ENCODE measurements at regions not wholly inside any gene's neighbourhood (a gene's known extent, or its start where the extent isn't known, plus 50 kb on each side); places are given as distances from the start of the nearest gene placed in this dataset.

- WGBS, 2 experiments (ENCODE audit: low coverage in 1 of 2, low lambda C conversion rate in 2 of 2, missing lambda C conversion rate in 2 of 2): 66 to 71% methylated on average over 40 to 45 of the region's 45 CpGs
- Histone ChIP-seq H3K4me1 (ENCODE audit: insufficient read depth) (no peaks in the 10 kb centered on the region), H3K9me2 (ENCODE audit: insufficient read depth) (no peaks in the 10 kb centered on the region), H3K27ac (no peak overlapping the region), H4K20me1 (ENCODE audit: insufficient read depth) (no peaks in the 10 kb centered on the region), H3F3A (ENCODE audit: insufficient read depth) (no peaks in the 10 kb centered on the region), H2AFZ (no peak overlapping the region), H3K9me3 (ENCODE audit: low read depth) (no peaks in the 10 kb centered on the region), H3K9ac (no peak overlapping the region), H3K79me2 (ENCODE audit: insufficient read depth) (no peaks in the 10 kb centered on the region), H3K36me3 (ENCODE audit: low read depth) (no peaks in the 10 kb centered on the region), H3K27me3 (replicated peaks; ENCODE audit: insufficient read depth) (no peaks in the 10 kb centered on the region), H3K4me2 (ENCODE audit: unreplicated experiment) (no peak overlapping the region), H3K4me3 (no peak overlapping the region)
- DNase-seq: no peak
- in situ Hi-C loops (cut with MboI): no loop called here
- no peak for TF ChIP-seq EZH2phosphoT487 (IDR thresholded peaks at IDR 0.05; ENCODE audit: insufficient read depth, low read depth)
- TF ChIP-seq EZH2 (IDR thresholded peaks at IDR 0.05; ENCODE audit: insufficient read depth, poor library complexity, severe bottlenecking): no peak
Observed at GRCh38 chr4:67151376-67152343, 393.6 kb downstream of the CENPC start.

GRCh38 chr4:67141586-67141985, 403.7 kb downstream of the CENPC start:
- no peaks in the 10 kb centered on the region for H4K20me1 ChIP-seq (ENCODE audit: insufficient read depth)
- no peak for DNase-seq
- no peaks in the 10 kb centered on the region for H3K36me3 ChIP-seq (ENCODE audit: low read depth)
- no peak overlapping the region for H3K4me2 ChIP-seq (ENCODE audit: unreplicated experiment)
- whole genome bisulfite sequencing, 2 experiments (ENCODE audit: low coverage in 1 of 2, low lambda C conversion rate in 2 of 2, missing lambda C conversion rate in 2 of 2): 5 to 9% methylated on average over 2 of the region's 2 CpGs
- H3F3A ChIP-seq (ENCODE audit: insufficient read depth): no peaks in the 10 kb centered on the region
- H2AFZ ChIP-seq: no peak overlapping the region
- in situ Hi-C loops (cut with MboI): no loop called here
- no peak overlapping the region for H3K27ac ChIP-seq
- H3K9ac ChIP-seq: no peak overlapping the region
- no peak for TF ChIP-seq EZH2phosphoT487 (IDR thresholded peaks at IDR 0.05; ENCODE audit: insufficient read depth, low read depth)
- TF ChIP-seq EZH2 (IDR thresholded peaks at IDR 0.05; ENCODE audit: insufficient read depth, poor library complexity, severe bottlenecking): no peak
- H3K9me3 ChIP-seq (ENCODE audit: low read depth): no peaks in the 10 kb centered on the region
- no peak overlapping the region for H3K4me3 ChIP-seq
- H3K79me2 ChIP-seq (ENCODE audit: insufficient read depth): no peaks in the 10 kb centered on the region
- no peaks in the 10 kb centered on the region for H3K27me3 ChIP-seq (replicated peaks; ENCODE audit: insufficient read depth)
- H3K9me2 ChIP-seq (ENCODE audit: insufficient read depth): no peaks in the 10 kb centered on the region
- no peaks in the 10 kb centered on the region for H3K4me1 ChIP-seq (ENCODE audit: insufficient read depth)

GRCh38 chr4:67134616-67135015, 410.7 kb downstream of the CENPC start:
- H3K9me3 ChIP-seq (ENCODE audit: low read depth): no peaks in the 10 kb centered on the region
- H3K9ac ChIP-seq: no peak overlapping the region
- no peaks in the 10 kb centered on the region for H3K79me2 ChIP-seq (ENCODE audit: insufficient read depth)
- H2AFZ ChIP-seq: no peak overlapping the region
- no peaks in the 10 kb centered on the region for H4K20me1 ChIP-seq (ENCODE audit: insufficient read depth)
- no peaks in the 10 kb centered on the region for H3K9me2 ChIP-seq (ENCODE audit: insufficient read depth)
- in situ Hi-C loops (cut with MboI): no loop called here
- no peak overlapping the region for H3K27ac ChIP-seq
- H3K4me3 ChIP-seq: no peak overlapping the region
- no peaks in the 10 kb centered on the region for H3K4me1 ChIP-seq (ENCODE audit: insufficient read depth)
- H3K4me2 ChIP-seq (ENCODE audit: unreplicated experiment): no peak overlapping the region
- H3K27me3 ChIP-seq (replicated peaks; ENCODE audit: insufficient read depth): no peaks in the 10 kb centered on the region
- TF ChIP-seq EZH2phosphoT487 (IDR thresholded peaks at IDR 0.05; ENCODE audit: insufficient read depth, low read depth) (no peak), EZH2 (IDR thresholded peaks at IDR 0.05; ENCODE audit: insufficient read depth, poor library complexity, severe bottlenecking) (no peak)
- DNase-seq: no peak
- 0 to 3% methylated on average over 4 of the region's 4 CpGs for WGBS, 2 experiments (ENCODE audit: low coverage in 1 of 2, low lambda C conversion rate in 2 of 2, missing lambda C conversion rate in 2 of 2)
- no peaks in the 10 kb centered on the region for H3K36me3 ChIP-seq (ENCODE audit: low read depth)
- H3F3A ChIP-seq (ENCODE audit: insufficient read depth): no peaks in the 10 kb centered on the region

GRCh38 chr4:67133162-67133561, 412.1 kb downstream of the CENPC start:
- Histone ChIP-seq H2AFZ (no peak overlapping the region), H3K9ac (no peak overlapping the region), H3K4me3 (no peak overlapping the region), H3F3A (ENCODE audit: insufficient read depth) (no peaks in the 10 kb centered on the region), H3K9me3 (ENCODE audit: low read depth) (no peaks in the 10 kb centered on the region), H4K20me1 (ENCODE audit: insufficient read depth) (no peaks in the 10 kb centered on the region), H3K4me1 (ENCODE audit: insufficient read depth) (no peaks in the 10 kb centered on the region), H3K27ac (no peak overlapping the region), H3K79me2 (ENCODE audit: insufficient read depth) (no peaks in the 10 kb centered on the region), H3K27me3 (replicated peaks; ENCODE audit: insufficient read depth) (no peaks in the 10 kb centered on the region), H3K36me3 (ENCODE audit: low read depth) (no peaks in the 10 kb centered on the region), H3K4me2 (ENCODE audit: unreplicated experiment) (no peak overlapping the region), H3K9me2 (ENCODE audit: insufficient read depth) (no peaks in the 10 kb centered on the region)
- in situ Hi-C loops (cut with MboI): no loop called here
- DNase-seq: no peak
- WGBS, 2 experiments (ENCODE audit: low coverage in 1 of 2, low lambda C conversion rate in 2 of 2, missing lambda C conversion rate in 2 of 2): 8 to 13% methylated on average over 2 of the region's 2 CpGs
- TF ChIP-seq EZH2 (IDR thresholded peaks at IDR 0.05; ENCODE audit: insufficient read depth, poor library complexity, severe bottlenecking) (no peak), EZH2phosphoT487 (IDR thresholded peaks at IDR 0.05; ENCODE audit: insufficient read depth, low read depth) (no peak)

Measured in GM23248 (cell line).